ENCODE measurements at regions not wholly inside any gene's neighbourhood (a gene's known extent, or its start where the extent isn't known, plus 50 kb on each side); places are given as distances from the start of the nearest gene placed in this dataset.
"Not testable (repeated sequence)": the region's sequence is repeated elsewhere in the genome, so short reads cannot be mapped to it uniquely, and the experiment has no call there.

- DNase-seq, result no peak
Observed at GRCh38 chr16:26598061-26598460, 468.7 kb upstream of the C16orf82 start.

- no peak for DNase-seq
Observed at GRCh38 chr16:26598998-26599784, 467.5 kb upstream of the C16orf82 start.

GRCh38 chr16:26599785-26600104 is 467.0 kb upstream of the C16orf82 start:
- no peak for DNase-seq

GRCh38 chr16:26601335-26601734 is 465.4 kb upstream of the C16orf82 start:
- no peak for DNase-seq

GRCh38 chr16:26605626-26606271 is 461.0 kb upstream of the C16orf82 start:
- peak; percentile 77 for DNase-seq

GRCh38 chr16:26606381-26607150 is 460.2 kb upstream of the C16orf82 start:
- DNase-seq, result no peak

GRCh38 chr16:26614237-26614841 is 452.4 kb upstream of the C16orf82 start:
- no peak for DNase-seq

GRCh38 chr16:26623442-26623841 is 443.3 kb upstream of the C16orf82 start:
- no peak for DNase-seq

GRCh38 chr16:26627958-26628357 is 438.8 kb upstream of the C16orf82 start:
- DNase-seq, result no peak

GRCh38 chr16:26631365-26631764 is 435.4 kb upstream of the C16orf82 start:
- DNase-seq, result not testable (repeated sequence)

GRCh38 chr16:26642047-26642664 is 424.6 kb upstream of the C16orf82 start:
- DNase-seq, result peak; percentile 22

GRCh38 chr16:26643519-26643918 is 423.2 kb upstream of the C16orf82 start:
- no peak for DNase-seq

- no peak for DNase-seq
Observed at GRCh38 chr16:26644912-26645543, 421.7 kb upstream of the C16orf82 start.

GRCh38 chr16:26645614-26646013 is 421.1 kb upstream of the C16orf82 start:
- DNase-seq, result no peak

GRCh38 chr16:26647870-26648269 is 418.9 kb upstream of the C16orf82 start:
- DNase-seq, result no peak

GRCh38 chr16:26648851-26649250 is 417.9 kb upstream of the C16orf82 start:
- DNase-seq, result no peak

- peak; percentile 79 for DNase-seq
Observed at GRCh38 chr16:26649381-26650045, 417.2 kb upstream of the C16orf82 start.

- DNase-seq, result no peak
Observed at GRCh38 chr16:26651464-26651863, 415.3 kb upstream of the C16orf82 start.

- no peak for DNase-seq
Observed at GRCh38 chr16:26651884-26652283, 414.8 kb upstream of the C16orf82 start.

GRCh38 chr16:26658486-26658885 is 408.2 kb upstream of the C16orf82 start:
- DNase-seq, result no peak

GRCh38 chr16:26658915-26659314 is 407.8 kb upstream of the C16orf82 start:
- no peak for DNase-seq

GRCh38 chr16:26664086-26664485 is 402.6 kb upstream of the C16orf82 start:
- DNase-seq, result no peak

Measured in NCI-H2029 (cell line).